ENCODE measurements at regions not wholly inside any gene's neighbourhood (a gene's known extent, or its start where the extent isn't known, plus 50 kb on each side); places are given as distances from the start of the nearest gene placed in this dataset.

GRCh38 chr5:164614707-164615106 lies 1109.3 kb downstream of the MAT2B start:
- Histone ChIP-seq H3K9me2 (replicated peaks; ENCODE audit: insufficient read depth, low read length) (no peaks in the 10 kb centered on the region), H3K9ac (ENCODE audit: low read length) (no peak overlapping the region), H3K79me2 (ENCODE audit: insufficient read depth, low read length) (no peaks in the 10 kb centered on the region), H2AFZ (ENCODE audit: low read depth, low read length, severe bottlenecking) (no peak overlapping the region), H3K27ac (ENCODE audit: low read depth, low read length) (no peak overlapping the region), H3K4me2 (ENCODE audit: low read depth, low read length, poor library complexity, severe bottlenecking) (no peak overlapping the region), H3K9me3 (ENCODE audit: insufficient read depth, low read length) (no peaks in the 10 kb centered on the region), H3F3A (ENCODE audit: insufficient read depth) (no peaks in the 10 kb centered on the region), H4K20me1 (ENCODE audit: low read depth, low read length) (no peaks in the 10 kb centered on the region), H3K4me3 (ENCODE audit: insufficient read depth, low read length, poor library complexity, severe bottlenecking) (no peak overlapping the region), H3K36me3 (ENCODE audit: low read length) (no peaks in the 10 kb centered on the region), H3K27me3 (ENCODE audit: low read length) (no peaks in the 10 kb centered on the region)
- no peak for TF ChIP-seq EZH2phosphoT487 (conservative IDR thresholded peaks at IDR 0.05; ENCODE audit: low read length)
- TF ChIP-seq CTCF (IDR thresholded peaks at IDR 0.05; ENCODE audit: insufficient read depth, low read length, poor library complexity, severe bottlenecking) = no peak

GRCh38 chr5:164617290-164617689 lies 1111.9 kb downstream of the MAT2B start:
- Histone ChIP-seq H3K9ac (ENCODE audit: low read length) (no peak overlapping the region), H3K9me3 (ENCODE audit: insufficient read depth, low read length) (no peaks in the 10 kb centered on the region), H4K20me1 (ENCODE audit: low read depth, low read length) (no peaks in the 10 kb centered on the region), H3K4me3 (ENCODE audit: insufficient read depth, low read length, poor library complexity, severe bottlenecking) (no peak overlapping the region), H3K36me3 (ENCODE audit: low read length) (no peaks in the 10 kb centered on the region), H3K4me2 (ENCODE audit: low read depth, low read length, poor library complexity, severe bottlenecking) (no peak overlapping the region), H3K79me2 (ENCODE audit: insufficient read depth, low read length) (no peaks in the 10 kb centered on the region), H3K27me3 (ENCODE audit: low read length) (no peaks in the 10 kb centered on the region), H3F3A (ENCODE audit: insufficient read depth) (no peaks in the 10 kb centered on the region), H3K9me2 (replicated peaks; ENCODE audit: insufficient read depth, low read length) (no peaks in the 10 kb centered on the region), H2AFZ (ENCODE audit: low read depth, low read length, severe bottlenecking) (no peak overlapping the region), H3K27ac (ENCODE audit: low read depth, low read length) (no peak overlapping the region)
- no peak for TF ChIP-seq CTCF (IDR thresholded peaks at IDR 0.05; ENCODE audit: insufficient read depth, low read length, poor library complexity, severe bottlenecking)
- TF ChIP-seq EZH2phosphoT487 (conservative IDR thresholded peaks at IDR 0.05; ENCODE audit: low read length) = no peak

DNA sequence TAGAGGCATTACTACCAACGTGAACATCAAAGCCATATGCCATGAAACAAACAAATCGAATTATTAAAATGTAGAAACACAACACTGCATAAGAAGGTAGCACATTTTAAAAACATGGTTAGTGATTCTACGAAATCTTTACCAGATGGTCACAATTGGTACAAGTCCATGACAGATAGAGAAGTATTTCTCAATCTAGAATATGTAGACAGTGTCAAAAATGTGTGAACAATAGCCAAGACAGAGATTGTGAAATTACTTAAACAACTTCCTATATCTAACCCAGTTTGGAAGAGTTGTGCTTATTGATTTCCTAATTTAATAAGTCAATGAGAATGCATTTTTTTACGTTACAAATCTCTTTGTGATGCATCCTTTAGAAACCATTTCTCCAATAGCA lies 1121.6 kb downstream of the MAT2B start:
- no peaks in the 10 kb centered on the region for H3K36me3 ChIP-seq (ENCODE audit: low read length)
- H3K27me3 ChIP-seq (ENCODE audit: low read length) = no peaks in the 10 kb centered on the region
- no peak overlapping the region for H3K27ac ChIP-seq (ENCODE audit: low read depth, low read length)
- no peaks in the 10 kb centered on the region for H3K79me2 ChIP-seq (ENCODE audit: insufficient read depth, low read length)
- H3K9ac ChIP-seq (ENCODE audit: low read length) = no peak overlapping the region
- TF ChIP-seq EZH2phosphoT487 (conservative IDR thresholded peaks at IDR 0.05; ENCODE audit: low read length) = no peak
- TF ChIP-seq CTCF (IDR thresholded peaks at IDR 0.05; ENCODE audit: insufficient read depth, low read length, poor library complexity, severe bottlenecking) = no peak
- H3K9me3 ChIP-seq (ENCODE audit: insufficient read depth, low read length) = no peaks in the 10 kb centered on the region
- H2AFZ ChIP-seq (ENCODE audit: low read depth, low read length, severe bottlenecking) = no peak overlapping the region
- no peak overlapping the region for H3K4me3 ChIP-seq (ENCODE audit: insufficient read depth, low read length, poor library complexity, severe bottlenecking)
- H4K20me1 ChIP-seq (ENCODE audit: low read depth, low read length) = no peaks in the 10 kb centered on the region
- H3F3A ChIP-seq (ENCODE audit: insufficient read depth) = no peaks in the 10 kb centered on the region
- no peaks in the 10 kb centered on the region for H3K9me2 ChIP-seq (replicated peaks; ENCODE audit: insufficient read depth, low read length)
- no peak overlapping the region for H3K4me2 ChIP-seq (ENCODE audit: low read depth, low read length, poor library complexity, severe bottlenecking)

DNA sequence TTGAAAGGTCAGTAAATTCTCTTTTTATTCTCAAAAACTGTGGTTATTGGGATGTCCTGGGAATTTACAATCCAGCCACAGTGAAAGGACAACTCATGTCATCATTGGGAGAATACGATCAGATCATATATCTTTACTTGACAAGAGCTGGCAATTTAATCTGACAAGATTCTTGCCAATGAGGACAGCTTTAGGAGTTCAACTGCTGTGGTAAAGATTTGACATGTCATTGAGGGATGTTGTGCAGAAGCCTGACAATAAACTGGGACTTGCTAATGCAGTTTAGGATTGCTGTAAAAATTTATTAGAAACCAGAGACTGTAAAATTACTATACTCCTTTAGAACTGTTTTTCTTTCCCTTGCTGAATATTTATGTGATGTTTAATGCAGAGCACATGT lies 1131.0 kb downstream of the MAT2B start:
- H3K79me2 ChIP-seq (ENCODE audit: insufficient read depth, low read length) = no peaks in the 10 kb centered on the region
- no peak for TF ChIP-seq CTCF (IDR thresholded peaks at IDR 0.05; ENCODE audit: insufficient read depth, low read length, poor library complexity, severe bottlenecking)
- TF ChIP-seq EZH2phosphoT487 (conservative IDR thresholded peaks at IDR 0.05; ENCODE audit: low read length) = no peak
- H3K36me3 ChIP-seq (ENCODE audit: low read length) = no peaks in the 10 kb centered on the region
- no peaks in the 10 kb centered on the region for H3K9me2 ChIP-seq (replicated peaks; ENCODE audit: insufficient read depth, low read length)
- H4K20me1 ChIP-seq (ENCODE audit: low read depth, low read length) = no peaks in the 10 kb centered on the region
- no peaks in the 10 kb centered on the region for H3K27me3 ChIP-seq (ENCODE audit: low read length)
- no peak overlapping the region for H3K4me2 ChIP-seq (ENCODE audit: low read depth, low read length, poor library complexity, severe bottlenecking)
- no peaks in the 10 kb centered on the region for H3F3A ChIP-seq (ENCODE audit: insufficient read depth)
- no peak overlapping the region for H3K27ac ChIP-seq (ENCODE audit: low read depth, low read length)
- H3K4me3 ChIP-seq (ENCODE audit: insufficient read depth, low read length, poor library complexity, severe bottlenecking) = no peak overlapping the region
- no peak overlapping the region for H2AFZ ChIP-seq (ENCODE audit: low read depth, low read length, severe bottlenecking)
- H3K9ac ChIP-seq (ENCODE audit: low read length) = no peak overlapping the region
- H3K9me3 ChIP-seq (ENCODE audit: insufficient read depth, low read length) = no peaks in the 10 kb centered on the region

Measured in SU-DHL-6 (cell line).